Thoracic aorta (tissue), 2 donors: ENCODE measurements at regions not wholly inside any gene's neighbourhood (a gene's known extent, or its start where the extent isn't known, plus 50 kb on each side); places are given as distances from the start of the nearest gene placed in this dataset.

Experiments used
- ATAC-seq: fragments of 150-250 bp; one replicate; pipeline ENCODE4 v1.8.0; 2017; ENCODE audit warnings: low read depth; ENCODE audit not compliant: insufficient number of reproducible peaks, low FRiP score
- DNase-seq: peaks from one replicate; pipeline ENCODE4 v3.0.0-alpha.2; 2020; ENCODE audit warnings: low spot score
- H3K27ac ChIP-seq, 2 donors: fragments of 200-600 bp; sonication (generic); 1 replicate in 1 of 2; 2 replicates in 1 of 2; pipeline ENCODE4 v1.5.1; 2016; ENCODE audit warnings: mild to moderate bottlenecking in 2 of 2, moderate library complexity in 2 of 2
- H3K27me3 ChIP-seq: fragments of 200-600 bp; sonication (generic); replicated peaks from 2 replicates; pipeline ENCODE4 v1.6.0; 2016; ENCODE audit warnings: mild to moderate bottlenecking; ENCODE audit not compliant: insufficient read depth
- H3K36me3 ChIP-seq: fragments of 200-600 bp; sonication (generic); one replicate; pipeline ENCODE4 v1.5.1; 2016
- H3K4me1 ChIP-seq, 2 donors: fragments of 200-600 bp; sonication (generic); 1 replicate in 1 of 2; 2 replicates in 1 of 2; pipeline versions ENCODE4 v1.5.1 to v1.6.0; 2016; ENCODE audit warnings: low read depth in 2 of 2, mild to moderate bottlenecking in 1 of 2; ENCODE audit not compliant: control insufficient read depth in 1 of 2
- H3K4me3 ChIP-seq: fragments of 200-600 bp; sonication (generic); 2 replicates; pipeline ENCODE4 v1.5.1; 2016; ENCODE audit warnings: mild to moderate bottlenecking
- H3K9me3 ChIP-seq: fragments of 200-600 bp; sonication (generic); 2 replicates; pipeline ENCODE4 v1.5.1; 2016
- CTCF ChIP-seq: fragments of 200-600 bp; sonication (generic); IDR thresholded peaks from one replicate; pipeline ENCODE4 v1.5.1; 2019; ENCODE audit warnings: antibody characterized with exemption

DNA sequence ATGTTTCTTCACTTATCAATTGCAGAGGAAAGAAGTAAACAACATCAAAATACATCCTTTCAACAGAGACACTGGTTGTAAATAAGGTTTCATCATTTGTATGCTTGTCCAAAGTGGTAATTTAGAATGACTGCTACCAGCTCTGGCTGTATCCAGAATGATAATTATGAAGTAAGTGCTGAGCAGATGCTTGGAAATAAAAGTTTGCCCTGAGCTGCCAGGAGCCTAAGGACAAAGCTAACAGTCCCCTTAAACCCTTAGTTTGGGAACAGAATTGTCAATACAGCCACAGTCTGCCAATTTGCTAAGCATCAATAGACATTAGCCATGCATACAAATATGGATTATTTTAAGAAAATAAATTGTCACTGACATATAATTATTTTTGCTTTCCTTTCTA lies 147.0 kb upstream of the SLC13A1 start:
- ATAC-seq (no peak), DNase-seq (no peak)
- no peak for TF ChIP-seq CTCF
- no peaks in the 10 kb centered on the region for H3K27me3 ChIP-seq
- H3K4me3 ChIP-seq, result no peak overlapping the region
- no peaks in the 10 kb centered on the region for H3K9me3 ChIP-seq
- no peak overlapping the region for H3K27ac ChIP-seq
- H3K36me3 ChIP-seq, result no peaks in the 10 kb centered on the region
- H3K4me1 ChIP-seq, result no peaks in the 10 kb centered on the region

DNA sequence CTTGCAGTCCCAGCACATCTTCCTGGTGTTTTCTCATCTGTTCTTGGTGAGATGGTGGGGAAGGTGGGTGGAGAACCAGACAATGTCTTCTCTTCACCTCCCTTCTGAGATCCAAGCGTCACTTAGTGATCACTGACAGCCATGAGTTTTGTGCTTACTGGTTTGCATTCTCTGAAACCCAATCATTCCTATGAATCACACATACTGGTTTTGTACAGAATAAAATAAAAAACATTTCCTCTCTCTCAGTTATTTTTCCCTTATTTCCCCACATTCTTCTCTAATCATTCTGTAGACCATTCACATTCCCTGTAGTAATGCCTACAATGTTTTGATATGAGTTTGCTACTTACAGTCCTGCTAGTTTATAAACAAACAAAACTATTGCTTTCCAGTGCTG lies 143.8 kb upstream of the SLC13A1 start:
- H3K36me3 ChIP-seq, result no peaks in the 10 kb centered on the region
- TF ChIP-seq CTCF, result no peak
- H3K27ac ChIP-seq, result no peak overlapping the region
- H3K4me1 ChIP-seq, result no peaks in the 10 kb centered on the region
- H3K27me3 ChIP-seq, result no peaks in the 10 kb centered on the region
- DNase-seq (no peak), ATAC-seq (no peak)
- H3K9me3 ChIP-seq, result no peaks in the 10 kb centered on the region
- H3K4me3 ChIP-seq, result no peak overlapping the region

DNA sequence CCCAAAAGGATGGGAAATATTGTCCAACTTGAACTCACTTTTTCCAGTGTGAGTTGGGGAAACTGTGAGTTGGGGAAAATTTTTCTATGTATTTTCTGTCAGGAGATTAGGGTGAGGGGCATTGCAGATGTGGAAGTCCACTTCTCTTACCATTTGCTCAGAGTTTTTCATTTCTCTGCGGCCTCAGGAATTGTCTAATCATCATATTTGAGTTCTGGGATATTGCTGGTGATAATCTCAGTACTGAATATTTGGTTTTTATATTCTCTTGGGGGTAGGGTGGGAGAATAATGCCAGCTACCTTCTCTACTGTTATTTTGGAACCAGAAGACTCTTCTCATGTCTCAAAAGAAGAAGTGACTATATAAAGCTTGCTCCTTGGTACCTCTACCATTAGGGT lies 141.3 kb upstream of the SLC13A1 start:
- Histone ChIP-seq H3K27me3 (no peaks in the 10 kb centered on the region), H3K9me3 (no peaks in the 10 kb centered on the region), H3K36me3 (no peaks in the 10 kb centered on the region), H3K27ac (no peak overlapping the region), H3K4me3 (no peak overlapping the region), H3K4me1 (no peaks in the 10 kb centered on the region)
- no peak for TF ChIP-seq CTCF
- DNase-seq (no peak), ATAC-seq (no peak)

GRCh38 chr7:123338688-123339087 lies 138.9 kb upstream of the SLC13A1 start:
- TF ChIP-seq CTCF, result no peak
- H3K27me3 ChIP-seq, result no peaks in the 10 kb centered on the region
- H3K4me3 ChIP-seq, result no peak overlapping the region
- ATAC-seq (no peak), DNase-seq (no peak)
- no peak overlapping the region for H3K27ac ChIP-seq
- no peaks in the 10 kb centered on the region for H3K36me3 ChIP-seq
- no peaks in the 10 kb centered on the region for H3K9me3 ChIP-seq
- no peaks in the 10 kb centered on the region for H3K4me1 ChIP-seq

DNA sequence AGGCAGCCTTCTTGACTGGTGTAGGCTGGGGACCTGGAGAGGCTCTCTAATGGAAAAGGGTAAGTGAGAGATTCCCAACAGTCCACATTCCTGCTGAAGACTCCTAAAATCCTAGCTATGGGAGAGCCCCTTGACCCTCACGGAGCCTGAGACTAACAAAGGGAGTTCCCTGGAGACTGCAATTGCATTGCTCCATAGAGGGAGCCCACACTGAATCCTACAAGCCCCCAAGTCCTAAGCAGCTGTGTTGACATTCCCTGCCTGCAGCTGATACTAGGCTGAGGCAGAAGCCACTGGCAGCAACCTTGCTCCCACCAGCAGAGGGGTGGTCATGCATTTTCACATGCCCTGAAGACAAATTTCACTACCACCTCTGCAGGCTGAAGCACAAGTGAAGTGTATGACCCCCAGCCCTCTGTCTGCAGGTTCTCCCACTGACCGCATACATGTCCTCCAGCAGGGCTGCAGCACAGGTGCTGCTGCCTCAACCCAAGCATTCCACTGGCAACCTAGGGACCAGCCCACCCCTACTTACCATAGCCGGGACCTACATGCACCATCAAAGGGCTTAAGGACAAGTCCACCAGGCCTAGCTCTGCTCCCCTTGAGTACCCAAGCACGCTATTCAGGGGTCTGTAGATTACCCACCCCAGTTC lies 130.3 kb upstream of the SLC13A1 start:
- DNase-seq (no peak), ATAC-seq (no peak)
- Histone ChIP-seq H3K9me3 (no peaks in the 10 kb centered on the region), H3K27ac (no peak overlapping the region), H3K4me1 (no peaks in the 10 kb centered on the region), H3K36me3 (no peaks in the 10 kb centered on the region), H3K4me3 (no peak overlapping the region), H3K27me3 (no peaks in the 10 kb centered on the region)
- TF ChIP-seq CTCF, result no peak
